ENCODE measurements at regions not wholly inside any gene's neighbourhood (a gene's known extent, or its start where the extent isn't known, plus 50 kb on each side); places are given as distances from the start of the nearest gene placed in this dataset.

DNA sequence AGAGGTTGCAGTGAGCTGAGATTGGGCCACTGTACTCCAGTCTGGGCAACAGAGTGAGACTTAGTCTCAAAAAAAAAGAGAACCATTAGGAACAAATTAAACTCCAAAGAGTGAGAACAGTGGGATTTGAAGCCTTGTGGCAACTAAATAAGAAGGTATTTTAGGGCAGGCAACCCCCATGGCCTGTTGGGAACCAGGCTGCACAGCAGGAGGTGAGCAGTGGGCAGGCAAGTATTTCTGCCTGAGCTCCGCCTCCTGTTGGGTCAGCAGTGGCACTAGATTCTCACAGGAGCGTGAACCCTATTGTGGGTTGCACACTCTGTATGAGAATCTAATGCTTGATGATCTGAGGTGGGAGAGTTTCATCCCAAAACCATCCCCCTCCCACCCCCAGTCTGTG, 57.6 kb upstream of the MED9 start:
- DNase-seq, result no peak

DNA sequence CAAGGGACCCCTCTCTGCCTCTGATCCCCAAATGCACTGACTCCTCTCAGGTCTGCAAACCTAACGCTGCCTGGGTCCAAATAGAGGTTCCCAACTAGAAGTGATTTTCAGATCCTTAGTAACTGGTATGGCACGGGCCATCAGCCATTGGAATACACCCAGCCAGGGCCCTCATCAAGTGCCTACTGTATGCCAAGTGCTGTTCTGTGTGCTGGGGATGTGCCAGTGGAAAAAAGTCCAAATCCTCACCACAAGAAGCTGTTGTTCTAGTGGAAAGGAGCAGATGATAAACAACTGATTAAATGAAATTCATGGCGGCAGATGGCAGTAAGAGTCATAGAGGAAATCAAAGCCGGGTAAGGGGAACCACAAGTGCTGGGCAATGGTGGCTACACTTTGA, 57.2 kb upstream of the MED9 start:
- DNase-seq, result no peak

DNA sequence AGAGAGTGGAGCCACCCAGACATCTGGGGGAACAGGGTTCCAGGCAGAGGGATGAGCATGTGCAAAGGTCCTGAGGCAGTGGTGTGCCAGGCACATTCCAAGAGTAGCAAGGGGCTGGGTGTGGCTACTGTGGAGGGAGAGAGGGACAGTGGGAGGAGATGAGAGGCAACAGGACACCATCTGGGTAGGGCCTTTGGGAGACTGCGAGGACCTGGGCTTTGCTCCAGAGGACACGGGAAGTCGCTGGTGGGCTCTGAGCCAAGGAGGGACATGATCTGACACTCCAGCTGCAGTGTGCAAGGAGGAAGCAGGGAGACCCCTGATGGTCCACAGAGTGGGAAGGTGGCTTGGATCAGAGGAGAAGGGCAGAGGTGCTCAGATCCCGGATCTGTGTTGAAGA, 56.7 kb upstream of the MED9 start:
- no peak for DNase-seq

DNA sequence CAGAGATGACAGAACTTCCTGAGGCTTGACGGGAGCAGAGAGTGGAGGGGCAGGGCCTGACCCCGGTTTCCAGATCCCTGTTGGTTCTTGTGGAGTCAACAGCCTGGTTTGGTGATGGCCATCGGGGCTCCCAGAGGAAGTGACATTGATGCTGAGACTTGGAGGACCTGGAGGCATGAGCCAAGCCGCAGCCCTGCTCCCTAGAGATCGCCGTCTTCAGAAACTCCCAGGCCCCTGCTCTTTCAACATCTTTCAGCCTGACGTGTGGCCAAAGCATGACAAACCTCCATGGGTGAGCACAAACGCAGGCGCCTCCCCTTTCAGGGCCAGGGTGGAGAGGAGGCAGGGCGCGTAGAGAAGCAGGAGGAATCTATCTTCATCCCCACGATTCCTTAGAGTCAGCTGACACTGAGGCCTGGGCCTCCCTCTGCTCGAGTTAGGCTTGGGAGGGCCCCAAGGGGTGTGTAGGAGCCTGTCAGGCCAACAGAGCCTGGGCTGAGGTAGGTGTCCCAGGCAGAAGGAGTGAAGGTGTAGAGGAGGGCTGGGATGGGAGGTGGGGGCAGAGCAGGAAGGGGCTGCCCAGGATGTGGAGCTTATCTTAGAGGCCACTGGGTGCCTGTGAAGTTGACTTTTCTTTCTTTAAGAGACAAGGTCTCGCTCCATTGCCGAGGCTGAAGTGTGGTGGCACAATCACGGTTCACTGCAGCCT, 56.1 kb upstream of the MED9 start:
- DNase-seq, result no peak

DNA sequence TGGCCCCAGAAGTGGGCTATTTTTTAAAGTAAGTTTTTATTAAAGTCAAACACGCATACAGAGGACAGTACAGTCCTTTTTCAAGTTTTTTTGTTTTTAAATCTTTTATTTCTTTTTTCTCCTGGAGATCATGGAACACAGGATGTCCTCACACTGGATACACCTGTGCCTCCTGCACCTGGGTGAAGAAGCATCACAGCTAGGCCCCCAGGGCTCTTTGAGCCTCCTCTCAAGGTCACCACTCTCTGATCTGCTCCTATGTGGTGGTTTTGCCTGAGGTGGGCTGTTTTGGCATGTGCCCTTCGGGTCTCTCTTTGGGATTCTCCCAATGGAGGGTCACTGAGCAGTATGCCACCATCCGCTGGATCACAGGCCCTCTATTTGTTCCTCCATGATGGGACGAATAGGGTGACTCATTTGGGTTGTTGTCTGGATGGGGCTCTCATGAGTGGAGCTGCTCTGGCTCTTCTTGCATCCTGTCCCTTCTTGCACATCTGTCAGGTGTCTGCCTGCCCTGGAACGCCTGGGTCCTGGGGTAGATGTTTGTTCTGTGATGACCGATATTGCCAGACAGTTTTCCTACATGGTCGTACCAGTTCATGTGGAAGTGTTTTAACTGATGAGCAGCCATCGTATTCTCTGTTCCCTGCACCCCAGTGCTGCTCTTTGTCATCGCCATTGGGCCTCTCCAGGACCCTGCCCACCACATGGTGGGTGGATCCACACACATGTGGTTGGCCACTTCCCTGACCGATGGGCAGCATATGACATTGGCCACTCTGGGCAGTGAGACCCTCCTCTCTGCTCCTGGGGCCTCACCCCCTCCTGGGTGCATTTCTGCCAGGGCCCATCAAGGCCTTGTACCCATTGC, 55.2 kb upstream of the MED9 start:
- DNase-seq, result no peak

DNA sequence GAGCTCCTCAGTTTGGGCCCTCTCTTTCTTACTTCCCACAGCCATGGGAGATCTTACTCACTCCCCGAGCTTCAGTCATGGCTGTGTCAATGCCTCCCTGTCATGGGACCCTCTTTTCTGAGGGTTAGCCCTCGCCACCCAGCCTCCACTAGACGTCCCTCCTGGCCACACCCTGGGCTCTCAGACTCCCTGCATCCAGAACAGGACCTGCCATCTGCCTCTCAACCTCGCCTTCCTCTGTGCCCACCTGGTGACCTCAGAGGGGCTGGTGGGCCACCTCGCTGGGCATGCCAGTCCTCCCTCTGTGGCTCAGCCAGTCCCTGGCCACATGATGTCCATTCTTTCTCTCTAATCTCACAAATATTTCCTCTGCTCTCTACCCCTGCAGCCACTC, 54.6 kb upstream of the MED9 start:
- DNase-seq, result no peak

DNA sequence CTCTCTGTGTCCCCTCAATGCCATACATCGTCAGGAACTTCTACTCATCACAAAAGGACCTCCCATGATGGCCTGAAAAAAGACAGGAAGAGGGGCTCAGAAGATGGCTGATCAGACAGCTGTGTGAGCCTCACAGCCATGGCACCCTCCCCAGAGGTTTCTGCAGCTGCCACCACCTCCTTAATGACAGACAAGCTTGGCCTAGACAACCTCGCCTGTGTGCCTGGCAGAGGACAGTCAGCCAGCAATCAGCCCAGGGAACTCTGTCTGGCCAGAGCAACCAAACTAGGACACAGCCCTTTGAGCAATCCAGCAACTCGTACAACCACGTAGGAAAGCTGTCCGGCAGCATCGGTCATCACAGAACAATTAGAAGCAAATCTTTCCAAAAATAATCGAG, 54.2 kb upstream of the MED9 start:
- no peak for DNase-seq

DNA sequence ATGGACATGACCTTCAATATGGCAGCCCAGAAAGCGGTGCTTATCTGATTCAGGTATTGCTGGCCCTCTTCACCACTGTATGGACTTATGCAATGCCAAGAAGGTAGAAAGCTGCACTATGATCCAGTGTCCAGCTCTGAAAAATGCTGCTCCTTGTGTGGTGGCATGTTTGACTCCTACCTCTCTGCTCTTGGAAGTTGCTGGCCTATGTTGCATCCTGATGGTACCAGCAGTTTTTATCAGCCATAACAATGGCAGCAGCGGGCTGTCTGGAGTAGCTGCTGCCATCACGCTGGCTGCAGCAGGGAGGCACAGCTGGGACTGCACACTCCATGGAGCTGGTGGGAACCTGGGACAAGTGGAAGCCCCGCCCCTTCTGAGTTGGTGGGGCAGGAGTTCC, 53.1 kb upstream of the MED9 start:
- no peak for DNase-seq

DNA sequence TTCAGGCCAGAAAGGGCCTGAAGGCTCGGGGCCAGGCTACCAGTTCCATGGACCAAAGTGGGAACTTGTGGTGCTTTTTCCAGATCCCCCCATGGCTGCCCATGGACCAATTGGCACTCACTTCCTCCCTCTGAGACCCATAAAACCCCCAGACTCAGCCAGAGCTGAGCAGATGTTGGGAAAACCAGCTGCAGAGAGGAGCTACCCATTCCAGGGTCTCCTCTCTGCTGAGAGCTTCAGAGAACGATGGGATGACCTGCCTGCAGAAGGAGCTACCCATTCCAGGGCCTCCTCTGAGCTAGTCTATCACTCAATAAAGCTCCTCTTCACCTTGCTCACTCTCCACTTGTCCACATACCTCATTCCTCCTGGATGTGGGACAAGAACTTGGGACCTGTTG, 52.2 kb upstream of the MED9 start:
- no peak for DNase-seq

DNA sequence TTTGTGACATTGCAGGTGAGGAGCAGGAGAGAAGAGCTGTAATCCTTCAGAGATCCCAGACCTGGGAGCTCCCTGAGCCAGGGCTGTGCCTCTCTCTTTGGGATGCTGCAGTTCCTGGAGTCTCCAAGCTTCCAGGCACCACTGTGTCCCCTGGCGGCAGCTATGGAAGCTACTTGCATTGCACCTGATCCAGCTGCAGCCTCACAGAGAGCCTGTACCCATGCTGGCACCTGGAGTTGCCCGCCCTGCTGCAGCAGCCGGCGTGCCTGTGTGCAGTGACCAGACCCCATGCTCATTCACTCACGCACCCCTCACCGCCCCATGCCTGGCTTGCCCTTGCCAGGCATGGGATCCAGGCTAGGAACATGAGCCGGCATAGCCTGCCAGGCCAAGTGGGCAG, 51.8 kb upstream of the MED9 start:
- DNase-seq, result no peak

DNA sequence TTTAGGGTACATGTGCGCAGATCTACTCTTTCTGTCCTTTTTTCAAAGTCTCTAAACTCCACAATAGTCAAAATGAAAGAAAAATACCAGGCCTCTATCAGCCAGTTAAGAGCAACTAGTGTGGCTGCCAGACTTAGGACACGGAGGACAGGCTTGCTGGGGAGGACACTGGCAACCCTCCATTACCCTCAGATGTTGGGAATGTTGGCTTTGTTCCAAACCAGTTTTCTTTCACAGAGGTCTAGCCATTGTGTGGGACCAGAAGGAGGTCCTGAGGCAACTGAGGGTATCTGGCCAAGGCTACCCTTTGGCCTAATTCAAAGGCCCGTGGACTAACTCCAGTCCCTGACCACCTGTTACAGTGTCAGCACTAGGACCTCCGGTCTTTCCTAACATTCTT, 51.2 kb upstream of the MED9 start:
- no peak for DNase-seq

DNA sequence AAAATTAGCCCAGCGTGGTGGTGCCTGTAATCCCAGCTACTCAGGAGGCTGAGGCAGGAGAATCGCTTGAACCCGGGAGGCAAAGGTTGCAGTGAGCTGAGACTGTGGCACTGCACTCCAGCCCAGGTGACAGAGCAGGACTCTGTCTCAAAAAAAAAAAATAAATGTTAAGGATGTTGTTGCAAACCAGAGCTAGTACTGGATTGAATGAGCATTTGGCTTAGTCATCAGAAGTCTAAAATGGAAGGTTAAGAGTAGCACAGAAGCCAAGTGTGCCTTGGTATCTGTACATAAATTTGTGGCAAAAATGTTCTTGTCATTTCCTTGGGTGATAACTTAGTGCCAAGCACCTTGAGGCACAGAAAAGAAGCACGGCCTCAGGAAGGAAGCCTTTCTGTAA, 50.6 kb upstream of the MED9 start:
- no peak for DNase-seq

Measured in central memory CD4-positive, alpha-beta T cell (primary cell).